Left lobe of liver (tissue), 2 donors: ENCODE measurements at regions not wholly inside any gene's neighbourhood (a gene's known extent, or its start where the extent isn't known, plus 50 kb on each side); places are given as distances from the start of the nearest gene placed in this dataset.
"Not testable (repeated sequence)": the region's sequence is repeated elsewhere in the genome, so short reads cannot be mapped to it uniquely, and the experiment has no call there.

Source experiments
- ATAC-seq: fragments of 200-7000 bp; cut with Tn5 transposase; one replicate; pipeline ENCODE4 v1.9.1; 2020; ENCODE audit warnings: mild to moderate bottlenecking, moderate library complexity
- DNase-seq: peaks from one replicate; pipeline ENCODE4 v3.0.0-alpha.2; 2020; ENCODE audit warnings: low spot score
- donor health status: DM: no; HTN: no; CAD: no; lungs with moderate emphysema.
- donor health status: DM: no; HTN: yes; CAD: no.

DNA sequence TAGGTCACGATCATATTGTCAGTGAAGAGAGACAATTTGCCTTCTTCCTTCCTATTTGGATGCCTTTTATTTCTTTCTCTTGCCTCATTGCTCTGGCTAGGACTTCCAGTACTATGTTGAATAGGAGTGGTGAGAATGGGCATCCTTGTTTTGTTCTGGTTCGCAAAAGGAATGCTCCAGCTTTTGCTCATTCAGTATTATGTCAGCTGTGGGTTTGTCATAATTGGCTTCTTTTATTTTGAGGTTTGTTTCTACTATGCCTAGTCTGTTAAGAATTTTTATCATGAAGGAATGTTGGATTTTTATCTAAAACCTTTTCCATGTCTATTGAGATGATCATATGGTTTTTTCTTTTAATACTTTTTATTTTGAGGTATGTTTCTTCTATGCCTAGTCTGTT, 152.3 kb upstream of the MAD2L1 start:
- DNase-seq: no peak
- no peak for ATAC-seq

DNA sequence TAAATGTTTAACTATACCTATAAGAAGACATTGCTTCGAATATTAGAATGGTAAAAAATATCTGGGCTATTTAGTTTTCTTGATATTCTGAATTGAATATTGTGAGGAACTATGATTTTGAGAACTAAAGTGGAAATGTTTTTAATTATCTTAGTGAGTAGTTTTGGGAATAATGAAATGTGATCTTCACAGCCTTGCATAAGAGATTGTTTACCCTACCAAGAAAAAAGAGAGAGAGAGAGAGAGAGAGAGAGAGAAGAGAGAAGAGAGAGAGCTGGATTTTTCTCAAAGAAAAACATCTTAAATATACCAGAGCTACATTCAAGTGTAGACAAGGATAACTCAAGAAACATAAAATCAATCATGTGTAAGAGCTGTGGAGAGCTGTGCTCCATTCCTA, 148.7 kb upstream of the MAD2L1 start:
- ATAC-seq (no peak), DNase-seq (no peak)

- ATAC-seq (no peak), DNase-seq (no peak)
Observed at GRCh38 chr4:120211408-120212015, 144.9 kb upstream of the MAD2L1 start.

- ATAC-seq (no peak), DNase-seq (no peak)
Observed at GRCh38 chr4:120209706-120210105, 143.1 kb upstream of the MAD2L1 start.

DNA sequence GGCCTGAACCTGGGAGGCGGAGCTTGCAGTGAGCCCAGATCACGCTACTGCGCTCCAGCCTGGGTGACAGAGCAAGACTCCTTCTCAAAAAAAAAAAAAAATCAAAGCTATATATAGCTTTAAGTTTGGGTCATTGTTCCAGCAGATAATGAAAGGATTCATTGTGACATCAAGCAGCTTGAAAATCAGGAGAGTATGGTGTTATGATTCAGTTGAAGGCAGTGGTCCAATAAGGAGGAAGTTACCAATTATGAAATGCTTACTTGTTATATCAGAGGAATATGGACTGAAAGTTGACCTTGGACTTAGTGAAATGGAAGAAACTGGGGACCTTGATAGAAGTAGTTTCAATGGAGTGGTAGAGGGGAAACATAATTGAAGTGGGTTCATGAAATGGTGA, 140.4 kb upstream of the MAD2L1 start:
- no peak for DNase-seq
- ATAC-seq: no peak

GRCh38 chr4:120202222-120202621, 135.6 kb upstream of the MAD2L1 start:
- ATAC-seq: no peak

GRCh38 chr4:120200573-120201110, 134.0 kb upstream of the MAD2L1 start:
- not testable (repeated sequence) for ATAC-seq, DNase-seq

More at GRCh38 chr4:120202222-120202621, 135.6 kb upstream of the MAD2L1 start:
- DNase-seq: no peak

DNA sequence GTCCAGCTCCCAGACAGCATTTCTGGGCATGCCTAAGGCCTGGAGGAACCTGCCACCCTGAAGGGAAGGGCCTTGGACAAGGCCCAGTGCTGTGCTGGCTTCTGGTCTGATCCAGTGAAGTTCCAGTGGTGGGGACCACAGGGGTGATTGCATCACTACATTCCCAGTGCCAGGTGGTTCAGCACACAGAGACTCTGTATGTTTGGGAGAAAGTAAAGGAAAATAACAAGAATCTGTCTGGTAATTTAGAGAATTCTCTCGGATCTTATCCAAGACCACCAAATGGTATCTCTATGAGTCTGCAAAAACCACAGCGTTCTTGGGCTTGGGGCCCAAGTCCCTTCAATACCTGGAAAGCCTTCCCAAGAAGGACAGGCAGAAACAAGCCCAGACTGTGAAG, 131.8 kb upstream of the MAD2L1 start:
- no peak for DNase-seq
- no peak for ATAC-seq

GRCh38 chr4:120177603-120178002, 111.0 kb upstream of the MAD2L1 start:
- no peak for ATAC-seq
- DNase-seq: no peak

DNA sequence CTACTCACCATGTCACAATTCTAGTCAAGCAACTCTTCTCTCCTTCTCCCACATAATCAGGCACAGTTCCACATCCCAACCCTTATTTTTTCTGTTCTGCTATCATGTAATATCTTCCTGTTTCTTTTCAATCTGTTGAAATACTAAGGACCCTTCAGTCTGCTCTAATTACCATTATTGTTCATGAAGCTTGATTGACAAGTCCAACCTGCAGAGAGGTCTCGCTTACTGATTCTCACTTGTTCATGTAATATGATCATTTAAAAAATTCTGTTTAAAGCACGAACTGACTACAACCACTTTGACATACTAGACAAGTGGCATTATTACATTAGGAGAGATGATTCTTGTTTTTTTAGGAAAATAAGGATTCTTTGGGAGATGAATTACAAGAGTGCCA, 108.6 kb upstream of the MAD2L1 start:
- DNase-seq (no peak), ATAC-seq (no peak)

GRCh38 chr4:120163895-120164294, 97.2 kb upstream of the MAD2L1 start:
- DNase-seq: no peak
- no peak for ATAC-seq

GRCh38 chr4:120158841-120159463, 92.3 kb upstream of the MAD2L1 start:
- no peak for DNase-seq
- no peak for ATAC-seq

- ATAC-seq (no peak), DNase-seq (no peak)
Observed at GRCh38 chr4:120158046-120158445, 91.4 kb upstream of the MAD2L1 start.

DNA sequence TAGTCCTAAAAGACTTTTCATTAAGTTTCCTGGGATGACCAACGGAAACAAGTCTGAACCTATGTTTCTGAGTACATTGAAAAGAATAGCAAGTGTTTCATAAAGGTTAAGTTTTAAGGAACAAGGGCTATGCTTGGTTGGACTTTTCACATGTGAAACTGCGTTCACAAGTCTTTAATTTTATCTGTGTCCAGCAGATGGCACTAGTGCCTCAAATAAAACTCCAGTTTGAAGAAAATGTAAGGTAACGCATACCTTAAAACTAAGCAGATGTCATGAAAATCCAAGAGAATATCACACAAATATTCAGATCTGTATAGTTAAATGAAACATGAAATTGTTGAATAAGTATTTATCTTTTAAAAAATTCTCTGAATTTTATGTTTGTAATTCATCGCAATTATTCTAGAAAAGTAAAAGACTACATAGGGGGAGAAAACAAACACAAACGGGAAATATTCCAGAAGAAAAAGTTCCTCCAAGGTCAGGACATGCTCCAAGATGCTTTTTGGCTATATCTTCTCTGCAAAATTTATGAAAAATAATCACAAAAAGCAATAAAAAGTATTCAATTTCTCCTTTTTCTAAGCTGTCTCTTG, 89.6 kb upstream of the MAD2L1 start:
- ATAC-seq: peak; percentile 85
- no peak for DNase-seq

- DNase-seq (no peak), ATAC-seq (no peak)
Observed at GRCh38 chr4:120155287-120155686, 88.6 kb upstream of the MAD2L1 start.

- no peak for ATAC-seq
Observed at GRCh38 chr4:120144634-120145033, 78.0 kb upstream of the MAD2L1 start.

DNA sequence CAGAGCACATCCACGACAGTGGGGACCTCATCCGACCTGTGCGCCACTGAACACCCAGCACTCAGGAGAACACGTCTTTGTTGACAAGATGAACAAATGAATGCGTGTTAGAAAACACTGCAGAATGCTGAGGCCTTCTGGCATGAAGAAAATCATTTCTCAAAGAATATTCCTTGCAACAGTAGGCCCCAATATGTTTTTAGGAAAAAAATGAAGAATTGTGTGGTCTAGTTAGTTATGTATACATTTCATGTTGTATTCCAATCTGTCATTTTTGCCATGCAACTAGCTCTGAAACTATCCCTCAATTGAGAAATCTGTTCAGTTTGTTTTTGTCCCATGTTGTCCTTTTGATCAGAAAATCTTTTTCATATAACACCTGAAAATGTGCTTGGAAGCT, 77.4 kb upstream of the MAD2L1 start:
- ATAC-seq (no peak), DNase-seq (no peak)

More at GRCh38 chr4:120144634-120145033, 78.0 kb upstream of the MAD2L1 start:
- no peak for DNase-seq

GRCh38 chr4:120139392-120139791, 72.7 kb upstream of the MAD2L1 start:
- DNase-seq (no peak), ATAC-seq (no peak)

GRCh38 chr4:120132935-120133334, 66.3 kb upstream of the MAD2L1 start:
- no peak for ATAC-seq
- DNase-seq: no peak

GRCh38 chr4:120130786-120131185, 64.1 kb upstream of the MAD2L1 start:
- ATAC-seq: no peak

More at GRCh38 chr4:120130786-120131185, 64.1 kb upstream of the MAD2L1 start:
- no peak for DNase-seq
